ENCODE measurements at regions not wholly inside any gene's neighbourhood (a gene's known extent, or its start where the extent isn't known, plus 50 kb on each side); places are given as distances from the start of the nearest gene placed in this dataset.
"Not testable (repeated sequence)": the region's sequence is repeated elsewhere in the genome, so short reads cannot be mapped to it uniquely, and the experiment has no call there.

DNA sequence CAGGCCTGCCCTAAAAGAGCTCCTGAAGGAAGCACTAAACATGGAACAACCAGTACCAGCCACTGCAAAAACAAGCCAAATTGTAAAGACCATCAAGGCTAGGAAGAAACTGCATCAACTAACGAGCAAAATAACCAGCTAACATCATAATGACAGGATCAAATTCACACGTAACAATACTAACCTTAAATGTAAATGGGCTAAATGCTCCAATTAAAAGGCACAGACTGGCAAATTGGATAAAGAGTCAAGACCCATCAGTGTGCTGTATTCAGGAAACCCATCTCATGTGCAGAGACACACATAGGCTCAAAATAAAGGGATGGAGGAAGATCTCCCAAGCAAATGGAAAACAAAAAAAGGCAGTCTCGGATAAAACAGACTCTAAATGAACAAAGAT, 117.7 kb upstream of the ETV3 start:
- TF ChIP-seq, protein P1, sequence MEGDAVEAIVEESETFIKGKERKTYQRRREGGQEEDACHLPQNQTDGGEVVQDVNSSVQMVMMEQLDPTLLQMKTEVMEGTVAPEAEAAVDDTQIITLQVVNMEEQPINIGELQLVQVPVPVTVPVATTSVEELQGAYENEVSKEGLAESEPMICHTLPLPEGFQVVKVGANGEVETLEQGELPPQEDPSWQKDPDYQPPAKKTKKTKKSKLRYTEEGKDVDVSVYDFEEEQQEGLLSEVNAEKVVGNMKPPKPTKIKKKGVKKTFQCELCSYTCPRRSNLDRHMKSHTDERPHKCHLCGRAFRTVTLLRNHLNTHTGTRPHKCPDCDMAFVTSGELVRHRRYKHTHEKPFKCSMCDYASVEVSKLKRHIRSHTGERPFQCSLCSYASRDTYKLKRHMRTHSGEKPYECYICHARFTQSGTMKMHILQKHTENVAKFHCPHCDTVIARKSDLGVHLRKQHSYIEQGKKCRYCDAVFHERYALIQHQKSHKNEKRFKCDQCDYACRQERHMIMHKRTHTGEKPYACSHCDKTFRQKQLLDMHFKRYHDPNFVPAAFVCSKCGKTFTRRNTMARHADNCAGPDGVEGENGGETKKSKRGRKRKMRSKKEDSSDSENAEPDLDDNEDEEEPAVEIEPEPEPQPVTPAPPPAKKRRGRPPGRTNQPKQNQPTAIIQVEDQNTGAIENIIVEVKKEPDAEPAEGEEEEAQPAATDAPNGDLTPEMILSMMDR (IDR thresholded peaks at IDR 0.05), result not testable (repeated sequence)
- not testable (repeated sequence) for TF ChIP-seq POLR2AphosphoS5, POLR2A, EP300 (IDR thresholded peaks at IDR 0.05)
